GM18951 (cell line): ENCODE measurements at regions not wholly inside any gene's neighbourhood (a gene's known extent, or its start where the extent isn't known, plus 50 kb on each side); places are given as distances from the start of the nearest gene placed in this dataset.

Experiments used
- POLR2A ChIP-seq: IDR thresholded peaks from 4 replicates; pipeline ENCODE4 v1.6.1; 2011; ENCODE audit warnings: mild to moderate bottlenecking; ENCODE audit not compliant: insufficient read length, insufficient read depth; ENCODE audit errors: extremely low read depth
- in situ Hi-C: fragments of 300-500 bp; cut with MboI; formaldehyde crosslinking; loops from one replicate; pipeline ENCODE4 v1.12.0; 2022; ENCODE audit warnings: low sequenced_read_pairs, mixed read lengths, inconsistent platforms; ENCODE audit not compliant: unreplicated experiment

DNA sequence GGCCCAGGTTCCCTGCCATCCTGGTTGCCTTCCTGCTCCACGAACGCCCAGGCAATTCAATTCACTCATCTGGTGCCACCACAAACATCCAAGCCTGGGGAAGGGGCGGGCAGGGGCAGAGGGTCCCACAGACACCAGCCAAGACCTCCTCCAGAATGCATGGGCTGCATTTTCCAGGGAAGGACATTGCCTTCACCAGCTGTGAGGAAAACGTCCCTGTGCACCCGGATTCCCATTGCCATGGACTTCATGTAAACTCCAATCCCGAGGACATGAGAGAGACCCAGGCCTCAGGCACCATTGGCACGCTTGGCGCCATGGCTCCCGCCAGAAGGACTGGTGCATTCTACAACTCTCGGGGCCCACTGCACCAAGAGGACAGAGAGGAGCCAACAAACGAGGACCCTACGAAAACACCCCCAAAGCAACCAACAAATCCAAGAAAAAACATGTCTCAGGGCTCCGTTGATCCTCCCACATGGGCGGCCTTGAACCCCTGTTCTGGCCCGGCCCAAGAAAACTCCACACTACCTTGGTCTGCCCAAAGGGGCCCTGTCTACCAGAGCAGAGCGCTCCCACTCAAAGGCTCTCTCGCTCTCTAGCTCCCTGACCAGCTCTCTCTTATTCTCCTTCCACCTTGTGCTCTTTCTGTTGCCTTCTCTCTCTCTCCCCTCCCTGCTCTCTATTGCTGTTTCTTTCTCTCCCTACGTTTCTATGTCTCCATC, 183.9 kb downstream of the ALG10 start:
- in situ Hi-C loops: no loop called here
- no peak for TF ChIP-seq POLR2A

DNA sequence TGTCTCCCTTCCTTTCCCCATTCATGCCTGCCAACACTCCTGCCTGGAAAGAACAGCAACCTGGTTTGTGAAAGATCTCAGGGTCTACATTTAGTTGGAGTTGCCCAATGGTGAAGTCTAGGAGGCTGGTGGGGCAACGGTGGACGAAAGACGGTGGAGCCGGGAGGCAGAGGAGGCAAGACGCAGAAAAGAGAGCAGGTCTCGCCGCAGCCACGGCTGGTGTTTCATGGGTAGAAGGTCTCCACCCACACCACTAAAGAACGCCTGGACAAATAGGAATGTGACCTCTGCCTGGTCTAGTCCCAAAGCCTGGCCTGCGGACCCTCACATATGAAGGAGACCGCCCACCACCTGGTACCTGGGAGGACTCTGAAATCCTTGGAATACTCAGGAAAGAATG, 185.6 kb downstream of the ALG10 start:
- in situ Hi-C loops: no loop called here
- TF ChIP-seq POLR2A: no peak

DNA sequence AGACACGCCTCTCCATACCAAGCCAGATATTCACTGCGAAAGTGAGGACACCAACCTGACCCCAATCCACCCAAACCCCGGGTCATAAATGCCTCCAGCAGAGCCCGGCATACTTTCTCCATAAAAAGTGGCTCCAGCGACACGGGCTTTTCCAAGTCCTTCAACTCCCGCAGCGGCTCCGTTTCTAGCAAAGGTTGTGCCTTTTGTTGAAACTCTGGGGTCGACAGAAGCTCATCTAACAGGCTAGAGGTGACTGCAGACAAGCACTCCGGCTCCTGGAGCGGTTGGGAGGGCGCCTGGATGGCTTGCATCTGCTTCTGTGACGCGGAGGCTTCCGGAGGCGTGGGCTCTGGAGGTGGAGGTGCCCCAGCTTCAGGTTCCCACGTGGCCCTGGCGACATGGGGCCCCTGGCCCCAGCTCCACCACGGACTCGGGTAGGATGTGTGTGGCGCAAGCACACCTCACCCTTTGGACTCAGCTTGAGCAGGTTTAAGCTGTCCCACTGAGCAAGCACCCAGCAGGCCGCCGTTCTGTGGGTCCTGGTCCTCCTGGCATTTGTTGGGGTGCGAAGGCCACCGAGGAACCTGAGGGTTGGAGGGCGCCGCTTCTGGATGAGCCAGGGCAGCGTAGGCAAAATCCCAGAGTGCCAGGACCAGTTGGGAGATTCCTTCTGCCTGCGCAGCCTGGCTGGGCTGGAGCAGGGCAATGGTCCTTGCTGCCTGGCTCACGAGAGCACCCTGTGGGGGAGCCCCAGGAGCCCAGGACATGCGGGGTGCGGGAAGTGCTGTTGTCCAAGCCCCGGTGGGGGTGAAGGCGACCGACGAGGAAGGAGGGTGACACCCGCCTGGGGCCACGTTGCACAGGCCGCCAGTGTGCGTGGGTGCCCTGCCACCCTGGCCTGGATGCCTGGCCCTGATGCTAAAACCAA, 186.3 kb downstream of the ALG10 start:
- no peak for TF ChIP-seq POLR2A
- in situ Hi-C loops: no loop called here

DNA sequence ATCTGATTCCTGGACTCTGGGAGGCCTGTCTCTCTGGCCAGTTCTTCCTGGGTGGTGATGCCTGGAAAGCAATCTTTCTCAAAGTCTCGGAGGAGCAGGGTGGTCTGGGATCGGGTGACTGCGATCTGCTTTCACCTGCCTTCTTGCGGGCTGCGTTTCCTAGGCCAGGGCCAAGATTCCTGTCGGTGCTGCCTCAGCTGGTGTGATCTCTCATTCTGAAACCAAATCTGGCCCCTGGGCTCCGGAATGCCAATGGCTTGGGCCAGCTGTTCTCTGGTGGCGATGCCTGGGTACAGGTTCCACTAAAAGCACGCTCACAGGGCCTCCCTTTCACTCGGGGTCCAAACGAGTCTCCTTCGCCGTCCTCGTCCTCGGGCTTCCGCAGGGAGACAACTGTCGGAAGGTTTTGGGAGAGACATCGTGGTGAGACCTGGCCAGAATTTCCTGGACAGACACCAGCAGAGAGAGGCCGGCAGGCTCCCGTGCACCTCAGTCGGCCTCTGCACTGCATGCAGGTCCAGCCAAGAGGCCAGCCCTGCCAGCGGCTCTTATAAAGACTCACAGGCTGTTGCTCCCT, 187.1 kb downstream of the ALG10 start:
- in situ Hi-C loops: no loop called here
- no peak for TF ChIP-seq POLR2A

DNA sequence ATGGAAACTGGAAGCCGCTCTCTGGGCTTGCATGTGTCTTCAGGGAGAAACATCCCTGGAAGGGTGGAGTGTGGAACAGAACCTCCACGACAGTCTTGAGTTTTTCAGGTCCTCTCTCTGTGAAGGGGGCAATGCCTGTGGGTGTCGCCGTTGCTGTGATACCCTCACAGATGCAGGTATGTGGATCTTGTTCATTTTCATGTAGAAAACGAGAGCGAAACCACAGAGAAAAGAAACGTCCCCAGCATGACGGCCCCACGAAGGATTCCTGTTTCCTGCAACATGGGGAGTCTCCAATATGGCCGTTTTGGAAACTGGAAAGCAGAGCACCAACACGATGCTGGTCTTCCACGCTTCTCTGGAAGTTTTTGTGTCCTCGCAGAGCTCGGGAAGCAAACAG, 187.9 kb downstream of the ALG10 start:
- TF ChIP-seq POLR2A: no peak
- in situ Hi-C loops: loop anchor here (10.0 kb wide), 1 partner anchor 415 kb away; no protein-coding TSS in a partner anchor

DNA sequence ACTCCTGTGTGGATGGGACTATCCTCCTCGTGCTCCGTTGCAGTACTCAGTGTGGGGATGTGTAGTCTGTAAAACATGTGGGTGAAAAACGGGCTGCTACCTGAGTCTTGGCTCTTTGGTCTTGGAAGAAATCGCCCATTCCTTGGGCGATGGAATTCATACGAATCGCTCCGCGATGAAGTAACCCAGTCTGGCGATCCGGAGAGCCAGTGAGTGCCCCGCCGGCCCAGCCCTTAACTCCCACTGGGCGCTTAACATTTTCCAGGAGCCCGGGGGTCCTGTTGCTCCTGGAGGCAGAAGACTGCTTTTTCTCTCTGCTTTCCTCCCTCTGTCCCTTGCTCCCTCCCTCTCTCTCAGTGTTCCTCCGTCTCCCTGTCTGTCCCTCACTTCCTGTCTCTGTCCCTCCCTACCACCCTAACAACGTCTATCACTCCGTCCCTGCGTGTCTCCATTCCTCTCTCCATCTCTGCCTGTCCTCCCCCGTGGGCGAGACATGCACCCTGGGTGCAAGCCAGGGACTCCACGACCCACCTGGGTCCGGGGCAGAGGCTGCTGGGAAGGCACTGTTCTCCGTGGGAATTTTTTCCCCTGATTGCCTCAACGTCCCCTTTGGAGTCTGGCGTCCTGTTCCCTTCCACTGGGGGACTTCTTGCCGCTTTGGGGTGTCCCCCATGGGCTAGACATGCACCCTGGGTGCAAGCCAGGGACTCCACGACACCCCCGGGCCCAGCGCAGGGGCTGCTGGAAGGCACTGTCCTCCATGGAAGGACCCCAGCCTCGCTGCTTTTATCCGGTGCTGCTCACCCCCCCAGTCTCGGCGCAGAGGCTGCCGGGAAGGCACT, 188.6 kb downstream of the ALG10 start:
- in situ Hi-C loops: loop anchor here (10.0 kb wide), 1 partner anchor 414 kb away; no protein-coding TSS in a partner anchor
- TF ChIP-seq POLR2A: no peak

DNA sequence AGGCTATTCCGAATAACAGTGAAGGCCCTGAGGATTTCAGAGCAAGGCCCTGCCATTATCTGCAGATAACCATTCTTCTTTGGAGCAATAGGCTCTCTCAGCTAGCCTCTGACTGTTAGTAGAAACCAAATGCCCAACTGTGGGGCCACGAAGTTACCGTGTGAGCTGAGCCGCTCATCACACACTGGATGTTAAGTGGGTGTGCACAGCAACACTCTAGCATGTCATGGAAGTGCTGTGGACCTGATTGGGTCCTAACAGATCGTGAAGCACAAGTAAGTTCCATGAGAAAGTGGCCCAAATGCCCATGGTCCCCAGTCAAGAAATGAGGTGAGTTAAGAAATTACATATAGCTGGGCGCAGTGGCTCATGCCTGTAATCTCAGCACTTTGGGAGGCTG, 190.4 kb downstream of the ALG10 start:
- in situ Hi-C loops: loop anchor here (10.0 kb wide), 1 partner anchor 412 kb away; no protein-coding TSS in a partner anchor
- no peak for TF ChIP-seq POLR2A

DNA sequence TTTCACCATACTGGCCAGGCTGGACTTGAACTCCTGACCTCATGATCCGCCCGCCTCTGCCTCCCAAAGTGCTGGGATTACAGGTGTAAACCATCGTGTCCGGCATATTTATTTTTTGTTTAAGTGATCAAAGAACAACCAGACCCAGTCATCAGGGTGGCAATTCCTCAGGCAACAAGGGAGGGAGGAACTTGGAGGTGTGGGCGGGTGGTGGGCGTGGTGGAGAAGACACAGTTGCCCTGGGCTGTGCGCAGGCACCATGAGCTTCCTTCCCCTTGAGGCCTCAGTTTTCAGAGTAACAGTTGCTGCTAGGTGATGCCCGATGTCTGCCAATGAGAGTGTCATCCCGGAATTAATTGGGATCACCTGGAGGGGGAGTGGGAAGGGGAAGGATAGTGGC, 191.7 kb downstream of the ALG10 start:
- TF ChIP-seq POLR2A: no peak
- in situ Hi-C loops: loop anchor here (10.0 kb wide), 1 partner anchor 411 kb away; no protein-coding TSS in a partner anchor

DNA sequence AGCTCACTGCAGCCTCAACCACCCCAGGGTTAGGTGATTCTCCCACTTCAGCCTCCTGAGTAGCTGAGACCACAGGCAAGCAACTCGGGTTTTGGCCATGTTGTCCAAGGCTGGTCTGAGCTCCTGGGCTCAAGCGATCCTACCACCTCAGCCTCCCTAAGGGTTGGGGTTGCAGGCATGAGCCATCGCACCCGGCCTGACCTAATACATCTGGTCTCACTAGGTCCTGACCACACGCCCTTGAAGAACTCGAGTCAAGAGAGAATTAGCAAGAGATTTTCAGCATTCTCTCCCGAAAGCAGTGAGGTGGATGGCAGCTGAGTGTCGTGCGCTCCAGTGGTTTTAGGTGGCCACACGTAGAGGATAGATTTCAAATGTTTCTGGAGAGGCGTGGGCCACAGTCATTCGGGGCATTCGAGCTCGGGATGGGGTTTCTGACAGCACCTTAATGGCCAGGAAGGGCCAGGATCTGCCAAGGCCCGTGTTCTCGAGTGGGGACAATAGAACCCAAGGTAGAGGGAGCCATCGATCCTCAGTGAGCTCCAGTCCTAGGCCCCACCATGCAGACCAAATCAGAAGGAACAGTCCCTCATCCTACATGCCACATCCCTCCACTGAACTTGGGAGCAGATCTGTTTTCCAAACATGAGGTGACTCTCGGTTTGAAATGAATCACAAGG, 193.1 kb downstream of the ALG10 start:
- in situ Hi-C loops: loop anchor here (10.0 kb wide), 1 partner anchor 409 kb away; no protein-coding TSS in a partner anchor
- no peak for TF ChIP-seq POLR2A

DNA sequence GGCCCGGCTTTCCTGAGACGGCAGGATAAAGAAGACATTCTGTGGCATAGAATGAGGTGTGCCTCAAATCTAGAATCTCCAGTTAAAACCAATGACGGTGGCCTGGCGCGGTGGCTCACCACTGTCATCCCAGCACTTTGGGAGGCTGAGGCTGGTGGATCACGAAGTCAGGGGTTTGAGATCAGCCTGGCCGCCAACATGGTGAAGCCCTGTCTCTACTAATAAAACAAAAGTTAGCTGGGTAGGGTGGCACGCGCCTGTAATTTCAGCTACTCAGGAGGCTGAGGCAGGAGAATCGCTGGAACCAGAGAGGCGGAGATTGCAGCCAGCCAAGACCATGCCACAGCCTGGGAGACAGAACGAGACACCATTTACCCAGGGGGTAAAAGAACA, 193.6 kb downstream of the ALG10 start:
- in situ Hi-C loops: loop anchor here (10.0 kb wide), 1 partner anchor 409 kb away; no protein-coding TSS in a partner anchor
- TF ChIP-seq POLR2A: no peak

DNA sequence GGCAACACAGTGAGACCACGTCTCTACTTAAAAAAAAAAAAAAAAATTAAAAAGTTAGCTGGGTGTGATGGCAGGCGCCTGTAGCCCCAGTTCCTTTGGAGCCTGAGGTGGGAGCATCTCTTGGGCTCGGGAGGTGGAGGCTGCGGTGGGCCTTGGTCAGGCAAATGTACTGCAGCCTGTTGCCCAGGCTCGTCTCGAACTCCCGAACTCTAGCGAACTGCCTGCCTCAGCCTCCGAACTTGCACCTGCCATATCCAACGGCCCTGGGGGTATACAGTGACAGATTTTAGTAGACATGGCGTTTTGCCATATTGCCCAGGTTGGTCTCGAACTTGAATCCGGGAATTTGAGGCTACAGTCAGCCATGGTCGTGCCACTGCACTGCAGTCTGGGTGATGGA, 195.4 kb downstream of the ALG10 start:
- in situ Hi-C loops: loop anchor here (10.0 kb wide), 1 partner anchor 407 kb away; no protein-coding TSS in a partner anchor
- no peak for TF ChIP-seq POLR2A
